K562 (cell line): ENCODE measurements at regions not wholly inside any gene's neighbourhood (a gene's known extent, or its start where the extent isn't known, plus 50 kb on each side); places are given as distances from the start of the nearest gene placed in this dataset.
A peak's percentile ranks its signal among the peaks of the same experiment; 100 is the strongest.

Experiments
- ATAC-seq: fragments of 200-7000 bp; cut with Tn5 transposase; 3 replicates; pipeline ENCODE4 v1.9.1; 2020; ENCODE audit warnings: moderate library complexity
- BruUV-seq: library from RNA; stranded (reverse); fragments of 400-500 nt; replicated peaks from 2 replicates; lab custom pipeline; 2021; lab: Mats Ljungman, UMichigan
- CTCF ChIA-PET: fragments of 300-600 bp; formaldehyde crosslinking; extraction: SDS; loops from one replicate; lab custom pipeline; 2021; ENCODE audit warnings: low intra/inter-chr PET ratio; lab: Yijun Ruan, JAX
- POLR2A ChIA-PET: fragments of 300-600, 350-650 bp; sonication (Branson Sonifier 250); formaldehyde crosslinking; extraction: SDS; loops from one replicate; lab custom pipeline; 2021; ENCODE audit warnings: antibody characterized with exemption, inconsistent platforms; lab: Yijun Ruan, JAX
- DNase-seq, 4 experiments: peaks; one replicate each; pipeline versions ENCODE4 v3.0.0 to v3.0.0-alpha.2; 2011 to 2018; ENCODE audit warnings: low spot score in 3 of 4, mixed read lengths in 3 of 4; ENCODE audit errors: extremely low read depth in 1 of 4
- FAIRE-seq: peaks from 2 replicates; lab custom pipeline; 2011; peaks lifted over from hg19 to GRCh38; lab: Jason Lieb, UNC
- H2AFZ ChIP-seq: 2 replicates; pipeline ENCODE4 v1.6.0; 2011; ENCODE audit warnings: low read depth, low read length, control low read depth, inconsistent platforms
- H3K27ac ChIP-seq: fragments of 200-600 bp; 3 replicates; pipeline ENCODE4 v1.8.0; 2011; ENCODE audit warnings: low read depth, mild to moderate bottlenecking, control low read depth, inconsistent platforms, low read length, moderate library complexity, mixed read lengths; ENCODE audit errors: extremely low read depth
- H3K27me3 ChIP-seq, 2 experiments: fragments of 300-600 bp in 1 of 2; 2 replicates in 1 of 2; 3 replicates in 1 of 2; pipeline versions ENCODE4 v1.6.0 to v1.8.0; 2011; ENCODE audit warnings: inconsistent platforms in 2 of 2, low read length in 2 of 2, mild to moderate bottlenecking in 1 of 2, mixed read lengths in 1 of 2, moderate library complexity in 1 of 2; ENCODE audit not compliant: control insufficient read depth in 2 of 2, insufficient read depth in 2 of 2
- H3K36me3 ChIP-seq: fragments of 300-600 bp; 3 replicates; pipeline ENCODE4 v1.8.0; 2011; ENCODE audit warnings: mild to moderate bottlenecking, low read length, inconsistent platforms; ENCODE audit not compliant: control insufficient read depth, insufficient read depth
- H3K4me1 ChIP-seq, 2 experiments: fragments of 200-600 bp in 1 of 2; replicated peaks in 1 of 2; 2 replicates in 1 of 2; 3 replicates in 1 of 2; pipeline versions ENCODE4 v1.5.1 to v1.8.0; 2011; ENCODE audit warnings: inconsistent platforms in 2 of 2, low read length in 2 of 2, mild to moderate bottlenecking in 1 of 2, mixed read lengths in 1 of 2, moderate library complexity in 1 of 2; ENCODE audit not compliant: control insufficient read depth in 2 of 2, insufficient read depth in 2 of 2
- H3K4me2 ChIP-seq: 2 replicates; pipeline ENCODE4 v1.6.1; 2011; ENCODE audit warnings: low read length, control low read depth, inconsistent platforms, mixed read lengths; ENCODE audit not compliant: insufficient read depth
- H3K4me3 ChIP-seq: fragments of 200-600 bp; sonication (generic), shearing (Covaris generic); 2 replicates; pipeline ENCODE4 v1.5.1; 2016; ENCODE audit warnings: control low read depth, inconsistent platforms
- H3K79me2 ChIP-seq: fragments of 200-600 bp; 3 replicates; pipeline ENCODE4 v1.8.0; 2011; ENCODE audit warnings: low read length, inconsistent platforms; ENCODE audit not compliant: control insufficient read depth, insufficient read depth
- H3K9ac ChIP-seq, 2 experiments: 2 replicates each; pipeline versions ENCODE4 v1.6.0 to v1.6.1; 2011; ENCODE audit warnings: low read depth in 2 of 2, low read length in 2 of 2, control low read depth in 1 of 2, inconsistent platforms in 1 of 2, mild to moderate bottlenecking in 1 of 2, mixed read lengths in 1 of 2; ENCODE audit not compliant: insufficient read depth in 1 of 2
- H3K9me1 ChIP-seq: one replicate; pipeline ENCODE4 v1.6.0; 2011; ENCODE audit warnings: inconsistent platforms, mild to moderate bottlenecking, low read length, moderate library complexity; ENCODE audit not compliant: control insufficient read depth, insufficient read depth
- H3K9me3 ChIP-seq: replicated peaks from 2 replicates; pipeline ENCODE4 v1.5.1; 2011; ENCODE audit warnings: low read depth, low read length, inconsistent platforms; ENCODE audit not compliant: control insufficient read depth, insufficient read depth
- H4K20me1 ChIP-seq: replicated peaks from 2 replicates; pipeline ENCODE4 v1.6.1; 2011; ENCODE audit warnings: low read length, inconsistent platforms, mixed read lengths; ENCODE audit not compliant: control insufficient read depth, insufficient read depth
- SMC3 ChIP-seq: conservative IDR thresholded peaks from 2 replicates; pipeline ENCODE4 v1.6.1; 2011; ENCODE audit warnings: low read depth, low read length, improper control_type of control experiment; ENCODE audit not compliant: insufficient read depth
- ZNF134 ChIP-seq: fragments of 250-450 bp; sonication (Bioruptor Pico); conservative IDR thresholded peaks from 2 replicates; pipeline ENCODE4 v1.4.0; 2020
- WGBS: fragments of 100-300 bp; shearing (Covaris generic); methylation state at CpG from one replicate; pipeline ENCODE4 v1.1.6; 2016; ENCODE audit warnings: low coverage, mixed read lengths; ENCODE audit not compliant: insufficient coverage; ENCODE audit errors: missing lambda C conversion rate; 5-methylcytosine and 5-hydroxymethylcytosine counted together
- in situ Hi-C: fragments of 300-500 bp; cut with MboI; formaldehyde crosslinking; loops from 4 replicates; pipeline ENCODE4 v1.15.0; 2018; ENCODE audit warnings: inconsistent platforms, mixed read lengths
- intact Hi-C: fragments of 100-400 bp; cut with micrococcal nuclease; formaldehyde crosslinking; loops from 2 replicates; pipeline ENCODE4 v1.14.2; 2022
- TF ChIP-seq, protein P1 (sequence below): sonication (generic); formaldehyde crosslinking; IDR thresholded peaks from 2 replicates; pipeline ENCODE4 v1.8.0; 2023; ENCODE audit warnings: missing genetic modification reagents, mild to moderate bottlenecking, borderline replicate concordance
- TF ChIP-seq, protein P2 (sequence below), 2 experiments: fragments of 450-650 bp; formaldehyde crosslinking in 1 of 2; IDR thresholded peaks; 2 replicates each; pipeline versions ENCODE4 v1.4.0 to v1.6.1; 2014 to 2020; ENCODE audit warnings: mild to moderate bottlenecking in 2 of 2, borderline replicate concordance in 1 of 2, low read depth in 1 of 2

DNA sequence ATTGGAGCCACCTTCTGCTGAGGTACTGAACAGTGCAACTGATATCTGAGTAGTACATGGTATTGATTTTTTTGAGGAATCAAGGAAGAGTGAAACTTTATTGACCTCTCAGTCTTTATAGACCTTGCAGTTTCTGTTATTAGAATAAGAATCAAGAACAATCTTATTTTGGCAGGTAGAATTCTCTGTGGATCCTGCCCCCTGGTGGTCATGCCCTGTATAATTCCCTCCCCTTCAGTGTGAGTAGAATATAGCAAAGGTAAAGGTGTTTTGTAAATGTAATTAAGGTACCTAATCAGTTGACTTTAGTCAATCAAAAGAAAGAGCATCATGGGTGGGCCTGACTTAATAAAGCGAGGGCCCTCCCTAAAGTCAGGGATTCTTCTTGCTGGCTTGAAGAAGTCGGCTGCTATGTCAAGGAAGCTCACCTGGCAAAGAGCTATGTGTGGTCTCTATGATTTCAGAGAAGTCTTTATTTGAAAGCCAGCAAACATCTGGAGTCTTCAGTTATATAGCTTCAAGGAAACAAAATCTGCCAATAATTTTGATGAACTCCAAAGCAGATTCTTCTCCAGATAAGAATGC, 142.8 kb downstream of the LSM5 start:
- 3% methylated on average over 2 of the region's 2 CpGs for WGBS
- Histone ChIP-seq H3K4me1 (no peaks in the 10 kb centered on the region), H3K4me3 (no peak overlapping the region), H3K27ac (no peak overlapping the region), H3K9ac (no peak overlapping the region), H3K79me2 (no peaks in the 10 kb centered on the region), H3K36me3 (no peaks in the 10 kb centered on the region), H3K27me3 (no peaks in the 10 kb centered on the region), H3K9me1 (no peaks in the 10 kb centered on the region), H3K9me3 (no peaks in the 10 kb centered on the region), H2AFZ (no peak overlapping the region), H3K4me2 (no peak overlapping the region), H4K20me1 (no peaks in the 10 kb centered on the region)
- in situ Hi-C loops (loop anchor here (10.0 kb wide), 1 partner anchor 133 kb away; no protein-coding TSS in a partner anchor), intact Hi-C loops (loop anchor here (2.0 to 5.0 kb wide), 4 partner anchors 80 to 605 kb away; no protein-coding TSS in a partner anchor)
- ATAC-seq (peak; percentile 72; the same call in 2 of the 3 replicates), DNase-seq (peak; percentile 41 to 47 (median 45)), FAIRE-seq (peak; percentile 73)
- CTCF ChIA-PET: interaction anchor here (0.8 to 1.6 kb wide), 3 partner anchors 139 to 603 kb away, joined by 3 to 8 read pairs (median 3); no protein-coding TSS in a partner anchor
- POLR2A ChIA-PET: interaction anchor here (0.7 to 1.2 kb wide), 2 partner anchors 11 to 19 kb away, joined by 3 read pairs; no protein-coding TSS in a partner anchor
- BruUV-seq: no TSS peak
- TF ChIP-seq ZNF134 (CRISPR knock-in tag): no peak
- TF ChIP-seq, protein P1, sequence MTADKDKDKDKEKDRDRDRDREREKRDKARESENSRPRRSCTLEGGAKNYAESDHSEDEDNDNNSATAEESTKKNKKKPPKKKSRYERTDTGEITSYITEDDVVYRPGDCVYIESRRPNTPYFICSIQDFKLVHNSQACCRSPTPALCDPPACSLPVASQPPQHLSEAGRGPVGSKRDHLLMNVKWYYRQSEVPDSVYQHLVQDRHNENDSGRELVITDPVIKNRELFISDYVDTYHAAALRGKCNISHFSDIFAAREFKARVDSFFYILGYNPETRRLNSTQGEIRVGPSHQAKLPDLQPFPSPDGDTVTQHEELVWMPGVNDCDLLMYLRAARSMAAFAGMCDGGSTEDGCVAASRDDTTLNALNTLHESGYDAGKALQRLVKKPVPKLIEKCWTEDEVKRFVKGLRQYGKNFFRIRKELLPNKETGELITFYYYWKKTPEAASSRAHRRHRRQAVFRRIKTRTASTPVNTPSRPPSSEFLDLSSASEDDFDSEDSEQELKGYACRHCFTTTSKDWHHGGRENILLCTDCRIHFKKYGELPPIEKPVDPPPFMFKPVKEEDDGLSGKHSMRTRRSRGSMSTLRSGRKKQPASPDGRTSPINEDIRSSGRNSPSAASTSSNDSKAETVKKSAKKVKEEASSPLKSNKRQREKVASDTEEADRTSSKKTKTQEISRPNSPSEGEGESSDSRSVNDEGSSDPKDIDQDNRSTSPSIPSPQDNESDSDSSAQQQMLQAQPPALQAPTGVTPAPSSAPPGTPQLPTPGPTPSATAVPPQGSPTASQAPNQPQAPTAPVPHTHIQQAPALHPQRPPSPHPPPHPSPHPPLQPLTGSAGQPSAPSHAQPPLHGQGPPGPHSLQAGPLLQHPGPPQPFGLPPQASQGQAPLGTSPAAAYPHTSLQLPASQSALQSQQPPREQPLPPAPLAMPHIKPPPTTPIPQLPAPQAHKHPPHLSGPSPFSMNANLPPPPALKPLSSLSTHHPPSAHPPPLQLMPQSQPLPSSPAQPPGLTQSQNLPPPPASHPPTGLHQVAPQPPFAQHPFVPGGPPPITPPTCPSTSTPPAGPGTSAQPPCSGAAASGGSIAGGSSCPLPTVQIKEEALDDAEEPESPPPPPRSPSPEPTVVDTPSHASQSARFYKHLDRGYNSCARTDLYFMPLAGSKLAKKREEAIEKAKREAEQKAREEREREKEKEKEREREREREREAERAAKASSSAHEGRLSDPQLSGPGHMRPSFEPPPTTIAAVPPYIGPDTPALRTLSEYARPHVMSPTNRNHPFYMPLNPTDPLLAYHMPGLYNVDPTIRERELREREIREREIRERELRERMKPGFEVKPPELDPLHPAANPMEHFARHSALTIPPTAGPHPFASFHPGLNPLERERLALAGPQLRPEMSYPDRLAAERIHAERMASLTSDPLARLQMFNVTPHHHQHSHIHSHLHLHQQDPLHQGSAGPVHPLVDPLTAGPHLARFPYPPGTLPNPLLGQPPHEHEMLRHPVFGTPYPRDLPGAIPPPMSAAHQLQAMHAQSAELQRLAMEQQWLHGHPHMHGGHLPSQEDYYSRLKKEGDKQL (CRISPR knock-in tag): no peak
- TF ChIP-seq SMC3: peak; percentile 38
- TF ChIP-seq, protein P2, sequence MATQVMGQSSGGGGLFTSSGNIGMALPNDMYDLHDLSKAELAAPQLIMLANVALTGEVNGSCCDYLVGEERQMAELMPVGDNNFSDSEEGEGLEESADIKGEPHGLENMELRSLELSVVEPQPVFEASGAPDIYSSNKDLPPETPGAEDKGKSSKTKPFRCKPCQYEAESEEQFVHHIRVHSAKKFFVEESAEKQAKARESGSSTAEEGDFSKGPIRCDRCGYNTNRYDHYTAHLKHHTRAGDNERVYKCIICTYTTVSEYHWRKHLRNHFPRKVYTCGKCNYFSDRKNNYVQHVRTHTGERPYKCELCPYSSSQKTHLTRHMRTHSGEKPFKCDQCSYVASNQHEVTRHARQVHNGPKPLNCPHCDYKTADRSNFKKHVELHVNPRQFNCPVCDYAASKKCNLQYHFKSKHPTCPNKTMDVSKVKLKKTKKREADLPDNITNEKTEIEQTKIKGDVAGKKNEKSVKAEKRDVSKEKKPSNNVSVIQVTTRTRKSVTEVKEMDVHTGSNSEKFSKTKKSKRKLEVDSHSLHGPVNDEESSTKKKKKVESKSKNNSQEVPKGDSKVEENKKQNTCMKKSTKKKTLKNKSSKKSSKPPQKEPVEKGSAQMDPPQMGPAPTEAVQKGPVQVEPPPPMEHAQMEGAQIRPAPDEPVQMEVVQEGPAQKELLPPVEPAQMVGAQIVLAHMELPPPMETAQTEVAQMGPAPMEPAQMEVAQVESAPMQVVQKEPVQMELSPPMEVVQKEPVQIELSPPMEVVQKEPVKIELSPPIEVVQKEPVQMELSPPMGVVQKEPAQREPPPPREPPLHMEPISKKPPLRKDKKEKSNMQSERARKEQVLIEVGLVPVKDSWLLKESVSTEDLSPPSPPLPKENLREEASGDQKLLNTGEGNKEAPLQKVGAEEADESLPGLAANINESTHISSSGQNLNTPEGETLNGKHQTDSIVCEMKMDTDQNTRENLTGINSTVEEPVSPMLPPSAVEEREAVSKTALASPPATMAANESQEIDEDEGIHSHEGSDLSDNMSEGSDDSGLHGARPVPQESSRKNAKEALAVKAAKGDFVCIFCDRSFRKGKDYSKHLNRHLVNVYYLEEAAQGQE (IDR thresholded peaks at IDR 0.05; ENCODE audit: borderline replicate concordance): peak; percentile 47; the same call in 1 of the 2 replicates
- TF ChIP-seq, protein P2 (CRISPR knock-in tag; IDR thresholded peaks at IDR 0.05; ENCODE audit: low read depth): no peak
